ENCODE measurements at regions not wholly inside any gene's neighbourhood (a gene's known extent, or its start where the extent isn't known, plus 50 kb on each side); places are given as distances from the start of the nearest gene placed in this dataset.

GRCh38 chr4:31086756-31087330 is 366.7 kb downstream of the PCDH7 start:
- ATAC-seq = no peak
- no peaks in the 10 kb centered on the region for H3K27me3 Mint-ChIP-seq
- H3K36me3 Mint-ChIP-seq = no peaks in the 10 kb centered on the region
- no peak overlapping the region for H3K4me3 Mint-ChIP-seq
- no peak overlapping the region for H3K27ac Mint-ChIP-seq
- peaks cover 8% of the 10 kb centered on the region for H3K9me3 Mint-ChIP-seq
- no peaks in the 10 kb centered on the region for H3K4me1 Mint-ChIP-seq

DNA sequence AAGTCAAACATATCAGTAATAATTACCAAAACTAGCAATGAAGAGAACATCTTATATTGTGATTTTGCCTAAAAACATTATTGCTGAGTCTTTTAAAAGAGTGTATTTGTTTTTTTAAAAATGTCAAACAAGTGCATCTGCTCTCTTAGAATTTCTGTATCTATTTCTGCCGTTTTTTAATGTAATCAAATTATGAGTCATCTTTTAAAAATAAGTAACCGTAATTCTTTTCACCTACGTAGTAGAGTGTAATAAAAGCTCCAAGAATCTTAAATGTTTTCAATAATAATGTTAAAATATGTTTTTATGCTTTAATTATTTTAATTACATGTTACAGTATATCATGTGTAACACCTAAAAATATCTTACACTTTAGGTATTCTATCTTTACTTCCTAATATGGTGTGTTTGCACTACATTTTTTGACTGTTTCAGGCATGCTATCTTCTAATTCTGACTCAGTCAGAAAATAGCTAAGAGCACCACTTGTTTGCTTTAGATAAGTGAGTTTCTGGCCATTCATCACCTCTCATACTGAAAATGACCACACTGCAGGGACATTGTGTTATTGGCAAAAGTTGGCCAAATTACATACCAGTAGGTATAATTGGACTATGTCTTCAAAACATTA is 368.5 kb downstream of the PCDH7 start:
- ATAC-seq = no peak
- H3K27ac Mint-ChIP-seq = no peak overlapping the region
- H3K36me3 Mint-ChIP-seq = no peaks in the 10 kb centered on the region
- H3K4me1 Mint-ChIP-seq = no peaks in the 10 kb centered on the region
- H3K27me3 Mint-ChIP-seq = no peaks in the 10 kb centered on the region
- H3K4me3 Mint-ChIP-seq = no peak overlapping the region
- peaks cover 10% of the 10 kb centered on the region for H3K9me3 Mint-ChIP-seq

DNA sequence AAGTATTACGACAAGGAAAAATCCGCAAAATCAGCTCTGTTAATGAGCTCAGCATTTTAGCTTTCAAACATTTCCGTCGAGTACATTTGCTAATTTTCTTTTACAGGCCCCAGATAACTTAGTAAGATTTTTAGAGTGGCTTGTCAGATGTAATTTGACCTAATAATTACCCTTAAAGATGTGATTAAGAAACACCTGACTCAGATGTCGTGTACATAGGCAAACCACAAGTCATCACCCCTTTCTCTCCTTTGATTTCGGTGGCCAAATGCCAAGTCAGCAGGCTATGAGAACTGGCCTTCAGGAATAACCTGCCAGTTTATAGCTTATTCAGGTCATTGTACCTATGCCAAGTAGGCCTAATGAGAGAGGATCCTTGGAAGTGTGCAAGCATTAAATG is 369.6 kb downstream of the PCDH7 start:
- no peak for ATAC-seq
- Mint-ChIP-seq H3K9me3 (peaks cover 5% of the 10 kb centered on the region), H3K4me1 (no peaks in the 10 kb centered on the region), H3K4me3 (no peak overlapping the region), H3K36me3 (no peaks in the 10 kb centered on the region), H3K27me3 (no peaks in the 10 kb centered on the region), H3K27ac (no peak overlapping the region)

DNA sequence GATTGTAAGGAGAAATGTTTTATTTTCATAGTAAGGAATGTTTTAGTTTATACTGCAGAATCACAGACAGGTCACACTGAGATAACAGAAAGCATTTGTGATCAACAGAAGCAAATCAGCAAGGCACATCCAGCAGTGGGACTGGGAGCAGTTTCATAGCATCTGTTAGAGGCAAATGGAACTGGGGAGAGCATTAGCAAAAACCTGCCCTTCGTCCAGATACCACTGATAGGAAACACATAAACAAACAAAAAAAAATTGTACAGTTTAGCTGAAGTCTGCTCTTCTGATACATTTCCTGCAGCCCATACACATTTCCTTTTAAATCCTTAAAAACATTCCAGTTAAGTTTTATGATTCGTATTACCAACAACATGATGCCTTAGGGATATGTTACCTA is 374.3 kb downstream of the PCDH7 start:
- no peak for ATAC-seq
- no peaks in the 10 kb centered on the region for H3K4me1 Mint-ChIP-seq
- no peaks in the 10 kb centered on the region for H3K36me3 Mint-ChIP-seq
- H3K27me3 Mint-ChIP-seq = no peaks in the 10 kb centered on the region
- no peak overlapping the region for H3K4me3 Mint-ChIP-seq
- H3K27ac Mint-ChIP-seq = no peak overlapping the region
- H3K9me3 Mint-ChIP-seq = peaks cover 2% of the 10 kb centered on the region

- Mint-ChIP-seq H3K4me1 (no peaks in the 10 kb centered on the region), H3K4me3 (no peak overlapping the region), H3K9me3 (no peaks in the 10 kb centered on the region), H3K36me3 (no peaks in the 10 kb centered on the region), H3K27ac (no peak overlapping the region), H3K27me3 (no peaks in the 10 kb centered on the region)
- no peak for ATAC-seq
Measured at GRCh38 chr4:31097999-31098398, 377.8 kb downstream of the PCDH7 start.

- H3K27me3 Mint-ChIP-seq = no peaks in the 10 kb centered on the region
- H3K27ac Mint-ChIP-seq = no peak overlapping the region
- ATAC-seq = no peak
- H3K9me3 Mint-ChIP-seq = no peaks in the 10 kb centered on the region
- no peaks in the 10 kb centered on the region for H3K36me3 Mint-ChIP-seq
- no peaks in the 10 kb centered on the region for H3K4me1 Mint-ChIP-seq
- H3K4me3 Mint-ChIP-seq = no peak overlapping the region
Measured at GRCh38 chr4:31100536-31100935, 380.4 kb downstream of the PCDH7 start.

- H3K4me1 Mint-ChIP-seq = no peaks in the 10 kb centered on the region
- no peak for ATAC-seq
Measured at GRCh38 chr4:31104043-31104442, 383.9 kb downstream of the PCDH7 start.

DNA sequence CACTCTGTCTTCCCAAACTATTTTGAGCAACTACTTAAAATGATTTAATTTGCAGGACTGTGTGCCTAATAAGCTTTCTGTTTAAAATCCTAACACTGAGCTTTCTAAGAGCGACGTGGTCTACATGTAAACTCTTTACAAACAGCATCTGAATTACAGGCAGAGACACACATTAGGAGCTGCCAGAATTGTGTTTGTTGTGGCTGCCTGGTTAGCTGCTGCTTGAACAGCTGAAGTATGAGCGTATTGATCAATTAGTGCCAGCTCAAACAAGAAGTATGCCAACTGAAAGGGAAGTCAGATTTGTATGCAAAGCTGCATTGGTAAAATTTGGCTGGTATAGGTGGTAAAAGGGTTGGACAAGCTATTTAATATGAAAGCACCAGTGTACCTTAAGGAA is 384.4 kb downstream of the PCDH7 start:
- no peaks in the 10 kb centered on the region for H3K9me3 Mint-ChIP-seq
- ATAC-seq = no peak
- H3K4me3 Mint-ChIP-seq = no peak overlapping the region
- H3K27ac Mint-ChIP-seq = no peak overlapping the region
- H3K4me1 Mint-ChIP-seq = no peaks in the 10 kb centered on the region
- H3K27me3 Mint-ChIP-seq = no peaks in the 10 kb centered on the region
- no peaks in the 10 kb centered on the region for H3K36me3 Mint-ChIP-seq

More at GRCh38 chr4:31104043-31104442, 383.9 kb downstream of the PCDH7 start:
- no peak overlapping the region for H3K4me3 Mint-ChIP-seq
- no peaks in the 10 kb centered on the region for H3K27me3 Mint-ChIP-seq
- H3K27ac Mint-ChIP-seq = no peak overlapping the region
- H3K36me3 Mint-ChIP-seq = no peaks in the 10 kb centered on the region
- no peaks in the 10 kb centered on the region for H3K9me3 Mint-ChIP-seq

GRCh38 chr4:31106419-31106818 is 386.2 kb downstream of the PCDH7 start:
- no peak for ATAC-seq
- H3K27me3 Mint-ChIP-seq = no peaks in the 10 kb centered on the region
- no peak overlapping the region for H3K27ac Mint-ChIP-seq
- H3K36me3 Mint-ChIP-seq = no peaks in the 10 kb centered on the region
- no peaks in the 10 kb centered on the region for H3K4me1 Mint-ChIP-seq
- no peak overlapping the region for H3K4me3 Mint-ChIP-seq
- H3K9me3 Mint-ChIP-seq = no peaks in the 10 kb centered on the region

- H3K36me3 Mint-ChIP-seq = no peaks in the 10 kb centered on the region
- H3K27ac Mint-ChIP-seq = no peak overlapping the region
- no peak for ATAC-seq
- H3K4me1 Mint-ChIP-seq = no peaks in the 10 kb centered on the region
- H3K27me3 Mint-ChIP-seq = no peaks in the 10 kb centered on the region
- H3K9me3 Mint-ChIP-seq = no peaks in the 10 kb centered on the region
- H3K4me3 Mint-ChIP-seq = no peak overlapping the region
Measured at GRCh38 chr4:31107362-31107761, 387.2 kb downstream of the PCDH7 start.

GRCh38 chr4:31108762-31109161 is 388.6 kb downstream of the PCDH7 start:
- no peak for ATAC-seq
- no peak overlapping the region for H3K4me3 Mint-ChIP-seq

DNA sequence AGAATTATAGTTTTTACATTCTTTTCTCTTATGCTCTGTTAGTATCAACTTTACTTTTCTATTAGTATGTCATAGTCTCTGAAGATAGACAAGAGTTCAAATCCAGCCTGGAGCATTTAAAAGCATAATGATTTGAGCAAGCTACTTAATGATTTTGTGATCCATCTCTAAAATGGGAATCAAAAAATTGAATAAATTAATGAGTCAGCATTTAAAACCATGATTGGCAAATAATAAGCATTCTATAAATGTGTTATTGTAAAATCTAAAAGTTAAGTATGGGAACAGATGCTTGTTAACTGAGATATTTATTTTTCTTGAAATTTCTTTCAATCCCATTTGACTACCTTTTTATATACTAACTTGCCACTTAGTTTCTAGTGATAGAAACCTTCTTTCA is 391.6 kb downstream of the PCDH7 start:
- H3K36me3 Mint-ChIP-seq = no peaks in the 10 kb centered on the region
- H3K9me3 Mint-ChIP-seq = no peaks in the 10 kb centered on the region
- ATAC-seq = no peak
- no peaks in the 10 kb centered on the region for H3K4me1 Mint-ChIP-seq
- no peak overlapping the region for H3K4me3 Mint-ChIP-seq
- H3K27ac Mint-ChIP-seq = no peak overlapping the region
- no peaks in the 10 kb centered on the region for H3K27me3 Mint-ChIP-seq

More at GRCh38 chr4:31108762-31109161, 388.6 kb downstream of the PCDH7 start:
- Mint-ChIP-seq H3K4me1 (no peaks in the 10 kb centered on the region), H3K9me3 (no peaks in the 10 kb centered on the region), H3K27ac (no peak overlapping the region), H3K27me3 (no peaks in the 10 kb centered on the region), H3K36me3 (no peaks in the 10 kb centered on the region)

GRCh38 chr4:31114816-31115215 is 394.6 kb downstream of the PCDH7 start:
- Mint-ChIP-seq H3K36me3 (no peaks in the 10 kb centered on the region), H3K27ac (no peak overlapping the region), H3K27me3 (no peaks in the 10 kb centered on the region), H3K9me3 (no peaks in the 10 kb centered on the region), H3K4me3 (no peak overlapping the region), H3K4me1 (no peaks in the 10 kb centered on the region)
- ATAC-seq = no peak

- no peak for ATAC-seq
- Mint-ChIP-seq H3K27ac (no peak overlapping the region), H3K36me3 (no peaks in the 10 kb centered on the region)
Measured at GRCh38 chr4:31124008-31124585, 403.9 kb downstream of the PCDH7 start.

DNA sequence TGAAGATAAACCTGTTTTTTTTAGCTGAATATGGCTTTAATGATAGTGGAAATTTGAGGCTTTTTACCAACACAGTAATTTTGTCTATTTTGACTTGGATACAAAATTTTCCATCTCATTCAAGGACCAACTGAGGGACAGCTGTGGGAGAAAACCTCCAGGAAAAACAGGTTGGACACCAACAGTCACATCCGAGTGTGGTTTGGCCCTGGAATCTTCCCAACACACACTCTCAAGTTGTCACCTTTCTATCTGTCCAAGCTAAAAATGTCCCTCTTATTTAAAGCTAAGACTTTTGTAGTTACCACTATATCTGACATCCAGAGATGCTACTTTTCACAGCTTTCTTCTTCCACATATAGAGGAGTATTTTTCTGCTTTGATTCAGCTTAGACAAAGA is 404.9 kb downstream of the PCDH7 start:
- no peaks in the 10 kb centered on the region for H3K36me3 Mint-ChIP-seq
- H3K9me3 Mint-ChIP-seq = no peaks in the 10 kb centered on the region
- ATAC-seq = no peak
- no peaks in the 10 kb centered on the region for H3K4me1 Mint-ChIP-seq
- no peak overlapping the region for H3K27ac Mint-ChIP-seq
- no peaks in the 10 kb centered on the region for H3K27me3 Mint-ChIP-seq
- H3K4me3 Mint-ChIP-seq = no peak overlapping the region

More at GRCh38 chr4:31124008-31124585, 403.9 kb downstream of the PCDH7 start:
- Mint-ChIP-seq H3K4me1 (no peaks in the 10 kb centered on the region), H3K9me3 (no peaks in the 10 kb centered on the region), H3K27me3 (no peaks in the 10 kb centered on the region), H3K4me3 (no peak overlapping the region)

- no peak for ATAC-seq
- no peaks in the 10 kb centered on the region for H3K9me3 Mint-ChIP-seq
- H3K36me3 Mint-ChIP-seq = no peaks in the 10 kb centered on the region
- H3K4me1 Mint-ChIP-seq = no peaks in the 10 kb centered on the region
- no peaks in the 10 kb centered on the region for H3K27me3 Mint-ChIP-seq
- no peak overlapping the region for H3K27ac Mint-ChIP-seq
- no peak overlapping the region for H3K4me3 Mint-ChIP-seq
Measured at GRCh38 chr4:31125496-31125895, 405.3 kb downstream of the PCDH7 start.

Measured in stimulated activated memory B cell treated with anti-CD40 and anti-IgM and Interleukin-4, amounts not matched to agents 10 μg/mL and 1 μg/mL and 100 μg/mL, for 72 hours (primary cell).